Fibroblast of pulmonary artery (primary cell): ENCODE measurements at regions not wholly inside any gene's neighbourhood (a gene's known extent, or its start where the extent isn't known, plus 50 kb on each side); places are given as distances from the start of the nearest gene placed in this dataset.
"Not testable (repeated sequence)": the region's sequence is repeated elsewhere in the genome, so short reads cannot be mapped to it uniquely, and the experiment has no call there.

ENCODE experiments used
- DNase-seq: peaks from one replicate; pipeline ENCODE4 v3.0.0-alpha.2; 2010; ENCODE audit warnings: low read depth
- H3K4me3 ChIP-seq: replicated peaks from 2 replicates; pipeline ENCODE4 v1.5.1; 2011; ENCODE audit warnings: low read depth, mild to moderate bottlenecking, control low read depth, low read length, moderate library complexity
- CTCF ChIP-seq: IDR thresholded peaks from 2 replicates; pipeline ENCODE4 v1.5.1; 2011; ENCODE audit warnings: mild to moderate bottlenecking, control low read depth, low read length, inconsistent platforms; ENCODE audit errors: missing control alignments

GRCh38 chr2:173719471-173719870 is 245.7 kb downstream of the SP3 start:
- no peak for DNase-seq
- no peak for TF ChIP-seq CTCF
- H3K4me3 ChIP-seq: no peak overlapping the region

GRCh38 chr2:173720306-173720705 is 244.9 kb downstream of the SP3 start:
- peak; percentile 9 for TF ChIP-seq CTCF
- no peak overlapping the region for H3K4me3 ChIP-seq
- peak; percentile 48 for DNase-seq

- TF ChIP-seq CTCF: no peak
- no peak overlapping the region for H3K4me3 ChIP-seq
- no peak for DNase-seq
Measured at GRCh38 chr2:173734797-173735196, 230.4 kb downstream of the SP3 start.

GRCh38 chr2:173737954-173738575 is 227.1 kb downstream of the SP3 start:
- H3K4me3 ChIP-seq, DNase-seq: not testable (repeated sequence)

- no peak overlapping the region for H3K4me3 ChIP-seq
- no peak for TF ChIP-seq CTCF
- DNase-seq: no peak
Measured at GRCh38 chr2:173739006-173739405, 226.2 kb downstream of the SP3 start.

- no peak for TF ChIP-seq CTCF
- DNase-seq: no peak
- H3K4me3 ChIP-seq: no peak overlapping the region
Measured at GRCh38 chr2:173740639-173741038, 224.5 kb downstream of the SP3 start.

GRCh38 chr2:173741759-173742158 is 223.4 kb downstream of the SP3 start:
- no peak for TF ChIP-seq CTCF
- no peak overlapping the region for H3K4me3 ChIP-seq
- no peak for DNase-seq
